Chondrocyte (in vitro differentiated cells): ENCODE measurements at regions not wholly inside any gene's neighbourhood (a gene's known extent, or its start where the extent isn't known, plus 50 kb on each side); places are given as distances from the start of the nearest gene placed in this dataset.

Experiments used
- DNase-seq: peaks from one replicate; pipeline ENCODE4 v3.0.0; 2021; ENCODE audit warnings: mixed read lengths, low spot score
- H3K27ac Mint-ChIP-seq: one replicate; pipeline ENCODE4 v1.8.0; 2021; ENCODE audit warnings: mild to moderate bottlenecking, moderate library complexity, mixed read lengths; ENCODE audit not compliant: unreplicated experiment
- H3K27me3 Mint-ChIP-seq: 2 replicates; pipeline ENCODE4 v1.8.0; 2021; ENCODE audit warnings: low read depth, mixed read lengths
- H3K36me3 Mint-ChIP-seq: 2 replicates; pipeline ENCODE4 v1.8.0; 2021; ENCODE audit warnings: low read depth, mixed read lengths
- H3K4me1 Mint-ChIP-seq: 2 replicates; pipeline ENCODE4 v1.8.0; 2021; ENCODE audit warnings: low read depth, mild to moderate bottlenecking, mixed read lengths
- H3K4me3 Mint-ChIP-seq: one replicate; pipeline ENCODE4 v1.8.0; 2021; ENCODE audit warnings: mild to moderate bottlenecking, moderate library complexity, mixed read lengths; ENCODE audit not compliant: unreplicated experiment
- H3K9me3 Mint-ChIP-seq: 2 replicates; pipeline ENCODE4 v1.8.0; 2021; ENCODE audit warnings: low read depth, mixed read lengths
- CTCF ChIP-seq: fragments of 200-600 bp; sonication (generic); IDR thresholded peaks from 2 replicates; pipeline ENCODE4 v1.5.0; 2021; ENCODE audit warnings: antibody characterized with exemption, mild to moderate bottlenecking, moderate library complexity

DNA sequence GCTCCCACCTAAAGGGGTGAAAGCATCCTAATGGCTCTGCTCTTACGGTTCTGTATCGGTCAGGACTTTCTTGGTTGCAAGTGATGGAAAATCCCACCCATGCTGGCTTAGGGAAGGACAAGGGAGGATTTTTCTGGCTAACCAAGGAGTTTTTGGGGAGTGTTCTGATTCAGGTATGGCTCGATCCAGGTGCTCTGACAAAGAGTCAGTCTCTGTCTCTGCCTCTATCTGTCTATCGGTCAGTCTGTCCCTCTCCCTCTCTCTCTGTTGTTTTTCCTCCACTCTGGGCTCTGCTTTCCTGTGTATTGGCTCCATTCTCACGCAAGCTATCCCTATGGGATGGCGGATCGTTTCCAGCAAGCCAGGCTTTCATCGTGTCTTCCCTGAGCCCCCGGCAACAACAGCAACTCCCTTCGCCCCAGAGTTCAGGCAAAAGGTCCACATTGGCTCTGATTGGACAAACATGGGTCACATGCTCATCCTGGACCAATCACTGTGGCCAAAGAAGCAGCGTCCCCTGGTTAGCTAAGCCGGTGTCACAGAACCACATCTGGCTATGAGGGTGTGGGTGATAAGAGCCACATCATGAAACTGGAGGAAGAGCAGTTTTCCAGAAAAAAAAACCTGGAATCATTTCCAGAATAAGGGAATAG lies 160.3 kb downstream of the BMP7 start:
- Mint-ChIP-seq H3K27ac (no peak overlapping the region), H3K4me1 (no peaks in the 10 kb centered on the region), H3K36me3 (no peaks in the 10 kb centered on the region), H3K4me3 (no peak overlapping the region), H3K9me3 (no peaks in the 10 kb centered on the region), H3K27me3 (peaks cover 40% of the 10 kb centered on the region)
- no peak for DNase-seq
- no peak for TF ChIP-seq CTCF

DNA sequence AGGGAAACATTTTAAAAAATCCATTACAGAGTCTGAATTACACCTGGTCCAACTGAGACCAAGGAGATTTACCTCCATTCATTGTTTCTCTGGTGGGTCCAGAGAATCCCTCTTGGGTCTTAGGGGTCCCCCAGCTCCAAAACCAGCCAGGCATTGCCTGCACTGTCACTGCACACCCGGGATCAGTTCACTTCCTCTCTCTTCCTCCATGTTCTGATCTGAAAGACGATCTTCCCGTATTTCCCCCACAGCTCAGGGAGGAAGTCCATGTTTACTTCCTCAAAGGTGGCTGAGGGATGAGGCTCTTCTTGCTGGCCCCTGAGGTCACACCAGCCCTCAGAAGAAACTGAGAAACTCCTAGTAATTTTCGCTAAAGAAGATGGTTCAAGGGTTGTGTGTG lies 159.7 kb downstream of the BMP7 start:
- no peak for TF ChIP-seq CTCF
- peaks cover 40% of the 10 kb centered on the region for H3K27me3 Mint-ChIP-seq
- no peak for DNase-seq
- no peaks in the 10 kb centered on the region for H3K9me3 Mint-ChIP-seq
- no peak overlapping the region for H3K4me3 Mint-ChIP-seq
- no peaks in the 10 kb centered on the region for H3K4me1 Mint-ChIP-seq
- H3K27ac Mint-ChIP-seq: no peak overlapping the region
- no peaks in the 10 kb centered on the region for H3K36me3 Mint-ChIP-seq

GRCh38 chr20:57107208-57107607 lies 159.2 kb downstream of the BMP7 start:
- Mint-ChIP-seq H3K4me1 (no peaks in the 10 kb centered on the region), H3K27ac (no peak overlapping the region), H3K36me3 (no peaks in the 10 kb centered on the region), H3K9me3 (no peaks in the 10 kb centered on the region), H3K27me3 (peaks cover 40% of the 10 kb centered on the region), H3K4me3 (no peak overlapping the region)
- TF ChIP-seq CTCF: no peak
- no peak for DNase-seq

DNA sequence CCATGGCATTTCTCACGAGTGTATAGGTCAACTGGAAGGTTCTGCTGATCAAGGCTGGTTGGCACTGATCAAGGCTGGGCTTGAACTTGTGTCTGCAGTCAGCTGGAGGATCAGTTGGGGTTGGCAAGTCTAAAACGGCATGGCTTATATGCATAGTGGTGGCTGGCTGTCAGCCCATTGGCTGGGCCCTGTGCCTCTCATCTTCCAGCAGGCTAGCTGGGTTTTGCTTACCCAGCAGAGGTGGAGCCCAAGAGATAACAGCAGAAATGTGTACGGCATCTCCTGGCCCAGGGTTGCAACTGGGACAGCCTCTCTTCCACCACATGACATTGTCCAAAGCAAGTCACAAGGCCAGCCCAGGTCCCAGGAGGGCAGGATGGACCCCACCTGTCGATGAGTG lies 158.2 kb downstream of the BMP7 start:
- Mint-ChIP-seq H3K27me3 (peaks cover 41% of the 10 kb centered on the region), H3K36me3 (no peaks in the 10 kb centered on the region), H3K4me3 (no peak overlapping the region), H3K27ac (no peak overlapping the region), H3K9me3 (no peaks in the 10 kb centered on the region), H3K4me1 (no peaks in the 10 kb centered on the region)
- no peak for DNase-seq
- no peak for TF ChIP-seq CTCF

- H3K9me3 Mint-ChIP-seq: peaks cover 4% of the 10 kb centered on the region
These were observed 157.5 kb downstream of the BMP7 start for GRCh38 chr20:57108742-57109570.

More at GRCh38 chr20:57108742-57109570, 157.5 kb downstream of the BMP7 start:
- DNase-seq: no peak
- no peak for TF ChIP-seq CTCF
- Mint-ChIP-seq H3K4me3 (no peak overlapping the region), H3K27me3 (peaks cover 45% of the 10 kb centered on the region), H3K36me3 (peaks cover 2% of the 10 kb centered on the region), H3K27ac (no peak overlapping the region), H3K4me1 (no peaks in the 10 kb centered on the region)
